HG03159 (cell line): ENCODE measurements at regions not wholly inside any gene's neighbourhood (a gene's known extent, or its start where the extent isn't known, plus 50 kb on each side); places are given as distances from the start of the nearest gene placed in this dataset.
"Not testable (repeated sequence)": the region's sequence is repeated elsewhere in the genome, so short reads cannot be mapped to it uniquely, and the experiment has no call there.

Experiments
- ATAC-seq: cut with Tn5 transposase; IDR thresholded peaks from one replicate; pipeline ENCODE4 v1.9.1; 2021; ENCODE audit warnings: mild to moderate bottlenecking, moderate library complexity; ENCODE audit not compliant: unreplicated experiment

GRCh38 chr12:19896534-19896933, 457.2 kb downstream of the AEBP2 start:
- no peak for ATAC-seq

GRCh38 chr12:19897900-19898408, 458.7 kb downstream of the AEBP2 start:
- no peak for ATAC-seq

GRCh38 chr12:19901841-19902240, 462.5 kb downstream of the AEBP2 start:
- ATAC-seq = no peak

- ATAC-seq = no peak
These were observed 463.5 kb upstream of the PDE3A start for GRCh38 chr12:19904819-19905218.

DNA sequence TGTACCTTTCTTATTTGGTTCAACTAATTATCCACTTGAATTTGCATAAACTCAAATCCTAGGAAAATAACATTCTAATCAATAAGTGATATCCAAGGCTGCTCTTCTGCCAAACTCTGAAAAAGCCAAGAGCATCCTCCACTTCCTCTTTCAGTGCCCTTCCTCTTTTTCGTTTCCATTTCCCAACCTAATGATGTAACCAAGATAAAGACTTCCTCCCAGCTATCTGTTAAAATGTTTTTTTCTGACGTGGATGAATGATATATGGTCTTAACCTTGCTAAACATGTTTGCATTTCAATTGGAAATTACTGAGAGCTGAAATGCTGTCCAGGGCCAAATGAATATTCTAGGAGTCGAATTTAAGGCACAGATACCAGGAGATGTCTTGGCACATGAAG, 459.5 kb upstream of the PDE3A start:
- ATAC-seq = no peak

DNA sequence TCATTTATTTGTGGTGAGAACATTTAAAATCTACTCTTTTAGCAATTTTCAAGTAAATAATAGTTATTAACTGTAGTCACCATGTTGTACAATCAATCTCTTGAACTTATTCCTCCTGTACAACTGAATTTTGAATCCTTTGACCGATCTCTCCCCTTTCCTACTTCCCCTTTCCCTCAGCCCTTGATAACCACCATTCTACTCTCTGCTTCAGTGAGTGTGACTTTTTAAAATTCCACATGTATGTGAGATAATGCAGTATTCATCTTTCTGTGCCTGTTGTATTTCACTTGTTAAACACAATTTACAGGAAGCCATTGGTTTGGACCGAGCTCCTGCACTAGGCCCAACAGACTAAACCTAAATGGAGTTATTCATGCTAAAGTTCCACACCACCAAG, 458.9 kb upstream of the PDE3A start:
- no peak for ATAC-seq

- no peak for ATAC-seq
These were observed 457.7 kb upstream of the PDE3A start for GRCh38 chr12:19910681-19911080.

DNA sequence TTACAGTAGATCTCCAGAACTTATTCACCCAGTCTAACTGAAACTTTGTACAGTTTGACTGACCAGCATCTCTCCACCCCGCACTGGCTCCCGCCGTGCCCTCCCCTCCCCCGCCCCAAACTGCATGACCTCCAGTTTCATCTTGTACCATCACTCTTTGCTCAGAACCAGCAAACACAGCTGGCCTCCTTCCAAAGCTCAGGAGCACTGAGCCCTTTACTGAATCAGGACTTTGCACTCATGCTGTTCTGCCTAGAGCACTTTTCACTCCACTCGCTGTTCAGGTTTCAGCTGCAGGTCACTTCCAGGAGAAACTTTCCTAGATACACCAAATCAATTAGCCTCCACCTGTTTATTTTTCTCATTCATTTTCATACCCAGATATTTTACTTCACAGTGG, 455.3 kb upstream of the PDE3A start:
- no peak for ATAC-seq

GRCh38 chr12:19915392-19916195, 452.7 kb upstream of the PDE3A start:
- ATAC-seq = no peak

- no peak for ATAC-seq
These were observed 452.1 kb upstream of the PDE3A start for GRCh38 chr12:19916196-19916753.

GRCh38 chr12:19916974-19917373, 451.4 kb upstream of the PDE3A start:
- ATAC-seq = no peak

DNA sequence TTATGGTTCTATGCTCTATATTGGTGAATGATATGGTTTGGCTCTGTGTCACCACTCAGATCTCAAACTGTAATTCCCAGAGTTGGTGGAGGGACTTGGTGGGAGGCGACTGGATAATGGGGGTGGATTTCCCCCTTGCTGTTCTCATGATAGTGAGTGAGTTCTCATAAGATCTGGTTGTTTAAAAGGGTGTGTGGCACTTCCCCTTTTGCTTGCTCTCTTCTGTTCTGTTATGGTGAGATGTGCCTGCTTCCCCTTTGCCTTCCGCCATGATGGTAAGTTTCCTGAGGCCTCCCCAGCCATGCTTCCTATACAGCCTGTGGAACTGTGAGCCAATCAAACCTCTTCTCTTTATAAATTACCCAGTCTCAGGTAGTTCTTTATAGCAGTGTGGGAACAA, 446.6 kb upstream of the PDE3A start:
- not testable (repeated sequence) for ATAC-seq

DNA sequence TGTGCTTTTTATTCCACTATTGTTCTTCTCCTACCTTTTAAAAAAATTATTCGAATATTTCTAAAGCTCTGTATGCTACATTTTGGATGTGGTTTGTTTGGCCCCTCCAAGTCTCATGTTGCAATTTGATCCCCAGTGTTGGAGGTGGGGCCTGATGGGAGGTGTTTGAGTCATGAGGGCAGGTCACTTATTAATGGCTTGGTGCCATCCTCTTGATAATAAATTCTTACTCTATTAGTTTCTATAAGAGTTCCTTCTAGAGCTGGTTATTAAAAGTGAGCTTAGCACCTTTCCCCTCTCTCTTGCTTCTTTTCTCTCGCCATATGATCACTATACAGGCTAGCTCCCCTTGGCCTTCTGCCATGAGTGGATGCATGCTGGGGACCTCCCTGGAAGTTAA, 445.6 kb upstream of the PDE3A start:
- no peak for ATAC-seq

DNA sequence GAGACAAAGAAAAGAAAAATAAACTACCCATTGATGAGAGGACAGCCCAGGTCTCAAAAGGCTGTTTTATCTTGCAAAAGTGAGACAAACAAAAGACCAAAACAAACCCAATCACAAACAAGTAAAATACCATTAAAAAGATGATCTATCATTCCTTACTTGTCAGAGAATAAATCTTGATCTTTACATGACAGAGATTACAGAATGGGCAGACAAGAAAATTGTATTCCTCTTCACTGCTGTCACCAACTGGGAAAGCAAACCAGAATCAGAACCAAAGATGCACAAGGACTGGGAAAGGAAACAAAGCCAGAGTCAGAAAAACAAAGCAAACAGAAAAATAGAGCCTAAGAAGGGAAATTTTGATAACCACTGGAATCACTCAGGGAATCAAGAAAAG, 444.0 kb upstream of the PDE3A start:
- ATAC-seq = no peak

DNA sequence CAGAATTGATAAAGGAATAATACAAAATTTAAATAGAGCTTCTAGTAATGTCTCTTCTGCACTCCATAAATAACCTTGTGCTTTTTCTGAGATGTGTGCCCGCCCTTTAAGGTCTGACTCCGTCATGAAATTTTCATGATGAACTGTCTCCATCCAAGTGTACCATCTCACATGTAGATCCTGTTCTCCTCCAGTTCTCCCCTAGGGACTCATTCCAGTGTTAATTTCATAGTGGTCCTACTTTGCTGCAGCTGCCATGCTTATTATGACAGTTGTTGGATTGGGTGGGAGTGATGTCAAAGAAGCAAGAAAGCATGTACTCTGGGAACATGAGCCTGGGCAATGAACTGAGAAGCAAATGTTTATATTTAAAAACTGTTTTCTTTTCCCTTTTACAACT, 442.5 kb upstream of the PDE3A start:
- no peak for ATAC-seq

GRCh38 chr12:19926266-19926665, 442.1 kb upstream of the PDE3A start:
- no peak for ATAC-seq

GRCh38 chr12:19927661-19928060, 440.7 kb upstream of the PDE3A start:
- ATAC-seq = no peak

GRCh38 chr12:19932413-19932812, 435.9 kb upstream of the PDE3A start:
- ATAC-seq = no peak

DNA sequence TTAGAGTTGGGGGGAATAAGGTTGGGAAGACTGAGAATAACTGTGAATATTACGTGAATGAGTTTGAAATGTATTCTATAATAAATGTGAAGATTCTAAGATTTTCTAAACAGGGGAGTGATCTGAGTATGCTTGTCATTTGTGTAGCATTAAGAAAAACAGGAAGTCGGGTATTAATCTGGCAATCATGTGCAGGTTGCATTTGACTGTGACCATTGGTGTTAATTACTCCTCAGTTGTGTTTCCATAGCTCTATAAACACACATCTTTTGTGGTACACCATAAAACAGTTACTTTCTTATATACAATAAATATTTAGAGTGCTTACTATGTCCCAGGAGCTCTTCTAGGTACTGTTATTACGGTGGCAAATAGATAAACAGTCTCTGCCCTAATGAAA, 434.4 kb upstream of the PDE3A start:
- ATAC-seq = no peak

DNA sequence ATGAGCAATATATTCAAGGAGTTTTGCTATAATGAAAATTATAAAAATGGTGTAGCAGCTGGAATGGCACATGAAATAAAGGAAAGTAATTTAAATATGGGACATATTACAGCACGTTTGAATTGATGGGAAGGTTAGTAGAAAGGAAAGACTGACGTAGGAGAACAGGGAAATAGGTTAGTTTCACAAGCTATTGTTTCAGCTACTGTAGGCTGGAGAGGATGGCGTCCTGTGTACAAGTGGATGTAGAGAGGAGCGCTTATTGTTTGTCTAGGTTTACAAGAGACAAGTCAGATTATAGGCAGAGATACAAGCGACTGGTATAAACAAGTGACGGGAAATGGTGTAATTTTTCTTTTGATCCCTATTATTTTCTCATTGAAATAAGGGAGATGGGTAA, 431.2 kb upstream of the PDE3A start:
- ATAC-seq = no peak

GRCh38 chr12:19938031-19938430, 430.3 kb upstream of the PDE3A start:
- ATAC-seq = no peak

GRCh38 chr12:19938491-19938890, 429.8 kb upstream of the PDE3A start:
- ATAC-seq = no peak

DNA sequence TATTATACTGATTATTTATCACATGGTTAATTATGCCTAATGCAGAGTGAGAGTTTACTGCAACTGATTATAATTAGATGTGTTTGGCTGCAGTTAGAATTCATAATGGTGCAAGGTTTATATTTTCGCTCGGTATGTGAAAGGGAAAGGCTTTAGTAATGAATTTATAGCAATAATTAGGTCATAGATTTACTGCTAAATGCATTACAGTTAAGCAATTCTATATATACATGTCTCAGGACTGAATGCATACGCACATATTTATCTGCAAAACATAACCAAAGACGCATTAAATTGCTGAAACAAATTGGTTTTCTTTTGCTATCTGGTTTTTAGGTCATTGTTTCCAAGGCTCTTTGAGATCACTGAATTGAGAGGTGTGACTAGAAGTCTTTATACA, 428.1 kb upstream of the PDE3A start:
- ATAC-seq = no peak
